GM18502 (cell line): ENCODE measurements at regions not wholly inside any gene's neighbourhood (a gene's known extent, or its start where the extent isn't known, plus 50 kb on each side); places are given as distances from the start of the nearest gene placed in this dataset.

Experiments
- ATAC-seq: cut with Tn5 transposase; IDR thresholded peaks from one replicate; pipeline ENCODE4 v1.9.1; 2021; ENCODE audit warnings: mild to moderate bottlenecking; ENCODE audit not compliant: unreplicated experiment, poor library complexity

GRCh38 chr9:129374231-129374630 lies 196.2 kb upstream of the IER5L start:
- no peak for ATAC-seq

- ATAC-seq = no peak
Measured at GRCh38 chr9:129373361-129373760, 195.3 kb upstream of the IER5L start.

GRCh38 chr9:129370770-129371169 lies 192.7 kb upstream of the IER5L start:
- no peak for ATAC-seq

GRCh38 chr9:129368444-129368978 lies 190.4 kb upstream of the IER5L start:
- ATAC-seq = no peak

- no peak for ATAC-seq
Measured at GRCh38 chr9:129367287-129367686, 189.2 kb upstream of the IER5L start.

- no peak for ATAC-seq
Measured at GRCh38 chr9:129365196-129365595, 187.1 kb upstream of the IER5L start.

- no peak for ATAC-seq
Measured at GRCh38 chr9:129363216-129363873, 185.3 kb upstream of the IER5L start.

- no peak for ATAC-seq
Measured at GRCh38 chr9:129362287-129363000, 184.4 kb upstream of the IER5L start.

- no peak for ATAC-seq
Measured at GRCh38 chr9:129361196-129361595, 183.1 kb upstream of the IER5L start.

- no peak for ATAC-seq
Measured at GRCh38 chr9:129359916-129360536, 182.0 kb upstream of the IER5L start.

- no peak for ATAC-seq
Measured at GRCh38 chr9:129359162-129359811, 181.2 kb upstream of the IER5L start.

GRCh38 chr9:129358621-129359154 lies 180.6 kb upstream of the IER5L start:
- ATAC-seq = no peak

- ATAC-seq = no peak
Measured at GRCh38 chr9:129357773-129358245, 179.7 kb upstream of the IER5L start.

GRCh38 chr9:129356871-129357772 lies 179.1 kb upstream of the IER5L start:
- no peak for ATAC-seq

GRCh38 chr9:129355631-129356030 lies 177.6 kb upstream of the IER5L start:
- ATAC-seq = no peak

GRCh38 chr9:129354498-129354897 lies 176.4 kb upstream of the IER5L start:
- no peak for ATAC-seq

- no peak for ATAC-seq
Measured at GRCh38 chr9:129353697-129354336, 175.8 kb upstream of the IER5L start.

GRCh38 chr9:129352146-129352865 lies 174.2 kb upstream of the IER5L start:
- no peak for ATAC-seq
